AG04449 (cell line): ENCODE measurements at regions not wholly inside any gene's neighbourhood (a gene's known extent, or its start where the extent isn't known, plus 50 kb on each side); places are given as distances from the start of the nearest gene placed in this dataset.

Experiments used
- CTCF ChIA-PET: fragments of 350-600 bp; formaldehyde crosslinking; extraction: SDS; loops from one replicate; lab custom pipeline; 2021; ENCODE audit warnings: antibody characterized with exemption; lab: Yijun Ruan, JAX
- POLR2A ChIA-PET: fragments of 400-600, 350-600 bp; formaldehyde crosslinking; extraction: SDS; loops from one replicate; lab custom pipeline; 2020; ENCODE audit warnings: antibody characterized with exemption, inconsistent platforms; lab: Yijun Ruan, JAX
- DNase-seq: peaks from one replicate; pipeline ENCODE4 v3.0.0-alpha.2; 2010; ENCODE audit warnings: low read depth, low spot score
- H3K4me3 ChIP-seq: 2 replicates; pipeline ENCODE4 v1.5.1; 2011; ENCODE audit warnings: low read depth, mild to moderate bottlenecking, control low read depth, low read length
- CTCF ChIP-seq: IDR thresholded peaks from one replicate; pipeline ENCODE4 v1.5.1; 2011; ENCODE audit warnings: mild to moderate bottlenecking, moderate library complexity, low read length, control low read depth, inconsistent platforms; ENCODE audit not compliant: insufficient read depth; ENCODE audit errors: missing control alignments

GRCh38 chr5:148732692-148733091 is 78.4 kb upstream of the HTR4 start:
- TF ChIP-seq CTCF = no peak
- CTCF ChIA-PET = interaction anchor here (0.6 to 21.2 kb wide), 55 partner anchors 8 to 875 kb away, joined by 3 to 911 read pairs (median 5); partner anchors contain the start of gene ADRB2
- H3K4me3 ChIP-seq = no peak overlapping the region
- DNase-seq = no peak
- POLR2A ChIA-PET = no interaction called here

DNA sequence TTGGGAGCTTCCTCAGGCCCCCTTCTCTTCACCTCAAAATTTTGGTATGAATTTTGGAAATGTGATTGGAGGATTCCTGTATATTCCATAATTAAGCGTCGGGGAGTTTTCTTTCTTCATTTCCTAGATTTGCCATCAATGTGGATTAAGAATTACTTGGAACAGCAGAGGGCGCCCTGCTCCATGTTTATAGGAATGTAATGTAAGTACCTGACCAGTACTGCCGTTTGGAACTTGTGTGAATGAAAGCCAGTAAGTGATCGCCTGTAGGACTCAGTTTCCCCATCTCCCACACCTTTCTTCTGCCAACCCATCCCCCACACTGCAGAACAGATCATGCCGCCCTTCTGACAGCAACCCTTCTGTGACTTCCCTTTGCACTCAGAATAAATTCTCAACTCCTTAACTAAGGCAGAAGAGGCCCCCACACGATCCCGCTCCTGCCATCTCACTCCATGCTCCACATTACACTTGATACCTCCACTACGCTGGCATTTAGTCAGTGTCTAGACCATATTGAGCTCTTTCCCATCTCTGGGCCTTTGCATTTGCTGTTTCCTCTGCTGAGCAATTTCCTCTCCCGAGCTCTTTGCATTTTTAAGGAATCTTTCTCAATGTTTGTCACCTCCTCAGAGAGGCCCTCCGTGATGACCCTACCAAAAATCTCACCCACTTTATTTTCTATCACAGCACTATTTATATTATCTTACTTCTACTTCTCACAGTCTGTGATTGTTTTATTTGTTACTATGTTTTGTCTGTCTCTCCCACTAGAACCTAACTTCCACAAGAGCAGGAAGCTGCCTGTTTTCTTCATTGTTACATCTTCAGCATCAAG is 79.5 kb upstream of the HTR4 start:
- CTCF ChIA-PET = interaction anchor here (0.6 to 21.2 kb wide), 69 partner anchors 9 to 877 kb away, joined by 3 to 911 read pairs (median 4); partner anchors contain the start of gene ADRB2
- DNase-seq = peak; percentile 40

GRCh38 chr5:148734518-148734917 is 80.2 kb upstream of the HTR4 start:
- ChIA-PET CTCF (interaction anchor here (0.6 to 21.2 kb wide), 30 partner anchors 10 to 555 kb away, joined by 3 to 911 read pairs (median 5); partner anchors contain the start of gene ADRB2), POLR2A (no interaction called here)
- H3K4me3 ChIP-seq = no peak overlapping the region
- no peak for DNase-seq
- TF ChIP-seq CTCF = no peak

More for the DNA sequence above, 79.5 kb upstream of the HTR4 start:
- no peak overlapping the region for H3K4me3 ChIP-seq
- TF ChIP-seq CTCF = peak; percentile 50
- POLR2A ChIA-PET = interaction anchor here (0.6 kb wide), 1 partner anchor 606 kb away, joined by 3 read pairs; no protein-coding TSS in a partner anchor

DNA sequence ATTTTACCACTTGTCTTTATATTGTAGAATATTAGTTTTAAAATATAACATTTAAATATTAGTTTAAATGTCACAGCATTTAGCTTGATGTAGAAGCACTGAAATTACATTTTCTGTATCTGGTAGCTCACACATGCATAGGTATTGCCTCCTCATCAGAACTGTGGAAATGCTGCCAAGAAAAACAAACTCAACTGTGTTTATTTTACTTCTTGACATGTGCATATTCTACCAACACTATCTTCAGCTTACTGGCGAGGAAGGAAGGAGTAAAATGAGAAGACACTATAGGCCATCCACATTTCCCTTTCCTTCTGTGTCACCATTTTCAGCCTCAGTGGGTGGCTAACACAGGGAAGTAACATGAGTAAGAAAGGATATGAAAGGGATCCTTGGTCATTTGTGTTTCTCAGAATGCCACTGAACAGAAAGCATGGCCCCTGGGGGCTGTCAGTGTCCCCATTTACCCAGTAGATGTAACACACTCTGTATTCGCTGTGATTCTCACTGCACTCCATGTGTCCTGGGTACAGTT is 81.0 kb upstream of the HTR4 start:
- DNase-seq = no peak
- CTCF ChIA-PET = interaction anchor here (0.7 to 21.2 kb wide), 14 partner anchors 10 to 556 kb away, joined by 3 to 911 read pairs (median 22); partner anchors contain the start of gene ADRB2
- POLR2A ChIA-PET = no interaction called here
- TF ChIP-seq CTCF = no peak
- no peak overlapping the region for H3K4me3 ChIP-seq

DNA sequence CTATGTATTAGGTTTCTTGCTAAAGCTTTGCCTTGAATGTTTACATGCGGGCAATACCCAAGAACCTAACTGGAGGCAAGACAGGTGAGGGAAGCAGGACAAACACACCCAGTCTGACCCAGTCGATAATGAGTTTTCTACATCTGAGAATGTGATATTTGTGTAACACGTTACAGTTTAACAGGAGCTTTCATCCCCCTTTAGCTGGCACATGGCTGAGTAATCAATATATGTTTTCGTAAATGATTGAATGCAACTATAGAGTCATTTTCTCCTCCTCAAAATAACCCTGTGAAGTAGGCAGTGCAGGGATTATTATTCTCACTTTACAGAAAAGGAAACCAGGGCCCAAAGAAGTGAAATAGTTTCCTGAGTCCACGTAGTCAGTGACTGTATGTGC is 84.7 kb upstream of the HTR4 start:
- POLR2A ChIA-PET = no interaction called here
- DNase-seq = no peak
- CTCF ChIA-PET = interaction anchor here (1.2 to 21.2 kb wide), 14 partner anchors 4 to 379 kb away, joined by 3 to 911 read pairs (median 20); no protein-coding TSS in a partner anchor
- no peak overlapping the region for H3K4me3 ChIP-seq
- no peak for TF ChIP-seq CTCF

DNA sequence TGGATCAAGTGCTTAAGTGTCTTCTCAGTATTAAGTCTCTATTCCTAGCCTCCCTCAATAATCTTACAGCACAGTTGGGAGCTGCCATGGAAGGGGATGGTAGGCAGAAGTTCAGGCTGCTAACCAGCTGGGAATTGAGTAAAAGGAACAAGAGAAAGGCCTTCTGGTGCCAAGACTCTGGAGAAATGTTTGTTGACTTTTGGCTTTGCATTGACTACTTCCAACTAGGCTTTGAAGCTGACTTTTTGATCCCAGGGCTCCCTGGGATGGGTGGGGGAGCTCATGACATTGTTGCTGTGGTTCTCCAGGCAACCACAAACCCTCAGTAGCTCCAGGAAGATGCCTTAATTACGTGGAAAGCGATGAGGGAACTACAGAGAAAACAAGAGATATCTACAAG is 85.2 kb upstream of the HTR4 start:
- H3K4me3 ChIP-seq = no peak overlapping the region
- ChIA-PET CTCF (interaction anchor here (0.7 to 21.2 kb wide), 16 partner anchors 5 to 560 kb away, joined by 3 to 911 read pairs (median 18); no protein-coding TSS in a partner anchor), POLR2A (no interaction called here)
- no peak for TF ChIP-seq CTCF
- DNase-seq = no peak
